B cell (primary cell): ENCODE measurements at regions not wholly inside any gene's neighbourhood (a gene's known extent, or its start where the extent isn't known, plus 50 kb on each side); places are given as distances from the start of the nearest gene placed in this dataset.

Source experiments
- ATAC-seq: fragments of 200-7000 bp; cut with Tn5 transposase; one replicate; pipeline ENCODE4 v1.10.0; 2021; ENCODE audit warnings: low read depth, mild to moderate bottlenecking, moderate number of reproducible peaks, moderate library complexity
- CTCF ChIA-PET: fragments of 350-600 bp; sonication (Branson Sonifier 250); formaldehyde crosslinking; loops from one replicate; lab custom pipeline; 2021; ENCODE audit warnings: antibody characterized with exemption, inconsistent platforms; lab: Charles Lee
- POLR2A ChIA-PET: fragments of 350-600 bp; sonication (Branson Sonifier 250); formaldehyde crosslinking; loops from one replicate; lab custom pipeline; 2021; ENCODE audit warnings: antibody characterized with exemption; lab: Charles Lee
- DNase-seq: peaks from one replicate; pipeline ENCODE4 v3.0.0; 2013
- H2AFZ ChIP-seq: 2 replicates; pipeline ENCODE4 v1.6.1; 2012; ENCODE audit warnings: mild to moderate bottlenecking, low read depth, low read length; ENCODE audit not compliant: insufficient read depth, poor library complexity, severe bottlenecking
- H3K27ac ChIP-seq, 2 donors: 1 replicate in 1 of 2; 2 replicates in 1 of 2; pipeline ENCODE4 v1.5.1; 2012 to 2013; ENCODE audit warnings: low read length in 2 of 2, mild to moderate bottlenecking in 2 of 2, moderate library complexity in 1 of 2
- H3K27me3 ChIP-seq, 4 experiments: fragments of 200-600 bp in 1 of 4; sonication (generic) in 1 of 4; replicated peaks in 1 of 4; 1 replicate in 2 of 4; 2 replicates in 2 of 4; pipeline versions ENCODE4 v1.6.1 to v1.7.0; 2013 to 2016; ENCODE audit warnings: low read length in 3 of 4, mild to moderate bottlenecking in 2 of 4, mixed read lengths in 1 of 4, moderate library complexity in 1 of 4; ENCODE audit not compliant: insufficient read depth in 4 of 4, control insufficient read depth in 3 of 4; ENCODE audit errors: control extremely low read depth in 1 of 4
- H3K36me3 ChIP-seq, 2 experiments: replicated peaks in 1 of 2; 1 replicate in 1 of 2; 2 replicates in 1 of 2; pipeline versions ENCODE4 v1.6.1 to v1.7.1; 2013; ENCODE audit warnings: low read length in 1 of 2; ENCODE audit not compliant: insufficient read depth in 2 of 2, control insufficient read depth in 1 of 2; ENCODE audit errors: control extremely low read depth in 1 of 2, extremely low read depth in 1 of 2
- H3K4me1 ChIP-seq, 2 donors: fragments of 200-600 bp in 1 of 2; sonication (generic) in 1 of 2; 1 replicate in 1 of 2; 2 replicates in 1 of 2; pipeline versions ENCODE4 v1.5.1 to v1.6.1; 2013 to 2017; ENCODE audit warnings: low read length in 2 of 2; ENCODE audit not compliant: control insufficient read depth in 2 of 2, insufficient read depth in 2 of 2
- H3K4me2 ChIP-seq: replicated peaks from 2 replicates; pipeline ENCODE3; 2012; ENCODE audit warnings: mild to moderate bottlenecking, low read depth, low read length; ENCODE audit not compliant: poor library complexity, severe bottlenecking
- H3K4me3 ChIP-seq, 5 experiments: fragments of 200-600 bp in 1 of 5; sonication (generic) in 1 of 5; 1 replicate in 3 of 5; 2 replicates in 2 of 5; pipeline versions ENCODE4 v1.5.1 to v1.7.0; 2011 to 2016; ENCODE audit warnings: low read length in 4 of 5, mild to moderate bottlenecking in 4 of 5, low read depth in 2 of 5, control low read depth in 1 of 5, moderate library complexity in 1 of 5; ENCODE audit not compliant: insufficient read depth in 1 of 5; ENCODE audit errors: control extremely low read depth in 1 of 5, extremely low read depth in 1 of 5
- H3K79me2 ChIP-seq: fragments of 200-600 bp; sonication (generic); one replicate; pipeline ENCODE4 v1.6.0; 2016; ENCODE audit warnings: low read length; ENCODE audit not compliant: control insufficient read depth, insufficient read depth
- H3K9ac ChIP-seq: fragments of 200-600 bp; sonication (generic); 2 replicates; pipeline ENCODE4 v1.6.1; 2017; ENCODE audit warnings: mild to moderate bottlenecking, low read length, moderate library complexity
- H3K9me3 ChIP-seq, 3 donors: one replicate each; pipeline versions ENCODE4 v1.6.1 to v1.7.1; 2013; ENCODE audit warnings: low read length in 2 of 3; ENCODE audit not compliant: control insufficient read depth in 2 of 3, insufficient read depth in 1 of 3; ENCODE audit errors: control extremely low read depth in 1 of 3
- H4K20me1 ChIP-seq: 2 replicates; pipeline ENCODE4 v1.6.0; 2012; ENCODE audit warnings: mild to moderate bottlenecking, low read length; ENCODE audit not compliant: insufficient read depth, control insufficient read depth, poor library complexity, severe bottlenecking
- H3K27ac Mint-ChIP-seq: one replicate; pipeline ENCODE4 v1.8.0; 2021; ENCODE audit warnings: mixed read lengths
- H3K27me3 Mint-ChIP-seq: one replicate; pipeline ENCODE4 v1.8.0; 2021; ENCODE audit warnings: mixed read lengths
- H3K4me1 Mint-ChIP-seq: one replicate; pipeline ENCODE4 v1.8.0; 2021; ENCODE audit warnings: mixed read lengths
- H3K4me3 Mint-ChIP-seq: one replicate; pipeline ENCODE4 v1.8.0; 2021; ENCODE audit warnings: mixed read lengths
- H3K9me3 Mint-ChIP-seq: one replicate; pipeline ENCODE4 v1.8.0; 2022; ENCODE audit warnings: mixed read lengths; ENCODE audit not compliant: insufficient read depth
- EZH2 ChIP-seq: IDR thresholded peaks from 2 replicates; pipeline ENCODE4 v1.6.1; 2012; ENCODE audit warnings: borderline replicate concordance, low read depth, mild to moderate bottlenecking, moderate library complexity, low read length; ENCODE audit not compliant: insufficient read depth, poor library complexity, severe bottlenecking
- WGBS: methylation state at CpG from one replicate; pipeline ENCODE4 v1.1.5; 2013; ENCODE audit warnings: missing lambda C conversion rate; ENCODE audit not compliant: insufficient coverage; 5-methylcytosine and 5-hydroxymethylcytosine counted together
- intact Hi-C: fragments of 100-400 bp; cut with micrococcal nuclease; formaldehyde crosslinking; loops from one replicate; pipeline ENCODE4 v1.10.0; 2022
- TF ChIP-seq, protein P1 (sequence below): fragments of 200-600 bp; IDR thresholded peaks from one replicate; pipeline ENCODE4 v1.8.0; 2022; ENCODE audit warnings: antibody characterized with exemption, mild to moderate bottlenecking

DNA sequence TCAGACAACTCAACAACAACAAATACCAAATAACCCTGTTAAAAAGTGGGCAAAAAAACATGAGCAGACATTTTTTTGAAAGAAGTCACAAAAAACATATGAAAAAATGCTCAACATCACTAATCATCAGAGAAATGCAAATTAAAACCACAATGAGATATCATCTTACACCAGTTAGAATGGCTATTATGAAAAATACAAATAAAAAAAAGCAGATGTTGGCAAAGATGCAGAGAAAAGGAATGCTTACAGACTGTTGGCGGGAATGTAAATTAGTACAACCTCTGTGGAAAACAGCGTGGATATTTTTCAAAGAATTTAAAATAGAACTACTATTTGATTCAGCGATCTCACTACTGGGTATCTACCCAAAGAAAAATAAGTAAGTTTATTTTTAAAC, 114.0 kb downstream of the SLC38A4 start:
- no peak for ATAC-seq
- Histone ChIP-seq H3K79me2 (no peaks in the 10 kb centered on the region), H3K9ac (no peak overlapping the region), H2AFZ (no peak overlapping the region), H3K4me2 (no peak overlapping the region), H3K27me3 (no peaks in the 10 kb centered on the region), H3K27ac (no peak overlapping the region), H3K36me3 (peaks cover 0 to 1% of the 10 kb centered on the region in 2 experiments), H3K4me3 (no peak overlapping the region), H3K4me1 (no peaks in the 10 kb centered on the region), H4K20me1 (no peaks in the 10 kb centered on the region), H3K9me3 (peaks cover 0 to 2% (median 0%) of the 10 kb centered on the region in 3 donors)
- Mint-ChIP-seq H3K4me1 (no peaks in the 10 kb centered on the region), H3K27ac (no peak overlapping the region), H3K4me3 (no peak overlapping the region), H3K27me3 (no peaks in the 10 kb centered on the region), H3K9me3 (peaks cover 2% of the 10 kb centered on the region)
- no CpG with 5 or more reads among the region's 3 CpGs for WGBS
- no peak for TF ChIP-seq EZH2
- TF ChIP-seq, protein P1, sequence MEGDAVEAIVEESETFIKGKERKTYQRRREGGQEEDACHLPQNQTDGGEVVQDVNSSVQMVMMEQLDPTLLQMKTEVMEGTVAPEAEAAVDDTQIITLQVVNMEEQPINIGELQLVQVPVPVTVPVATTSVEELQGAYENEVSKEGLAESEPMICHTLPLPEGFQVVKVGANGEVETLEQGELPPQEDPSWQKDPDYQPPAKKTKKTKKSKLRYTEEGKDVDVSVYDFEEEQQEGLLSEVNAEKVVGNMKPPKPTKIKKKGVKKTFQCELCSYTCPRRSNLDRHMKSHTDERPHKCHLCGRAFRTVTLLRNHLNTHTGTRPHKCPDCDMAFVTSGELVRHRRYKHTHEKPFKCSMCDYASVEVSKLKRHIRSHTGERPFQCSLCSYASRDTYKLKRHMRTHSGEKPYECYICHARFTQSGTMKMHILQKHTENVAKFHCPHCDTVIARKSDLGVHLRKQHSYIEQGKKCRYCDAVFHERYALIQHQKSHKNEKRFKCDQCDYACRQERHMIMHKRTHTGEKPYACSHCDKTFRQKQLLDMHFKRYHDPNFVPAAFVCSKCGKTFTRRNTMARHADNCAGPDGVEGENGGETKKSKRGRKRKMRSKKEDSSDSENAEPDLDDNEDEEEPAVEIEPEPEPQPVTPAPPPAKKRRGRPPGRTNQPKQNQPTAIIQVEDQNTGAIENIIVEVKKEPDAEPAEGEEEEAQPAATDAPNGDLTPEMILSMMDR = no peak
- intact Hi-C loops = no loop called here
- POLR2A ChIA-PET = no interaction called here
- CTCF ChIA-PET = no interaction called here
- DNase-seq = no peak

DNA sequence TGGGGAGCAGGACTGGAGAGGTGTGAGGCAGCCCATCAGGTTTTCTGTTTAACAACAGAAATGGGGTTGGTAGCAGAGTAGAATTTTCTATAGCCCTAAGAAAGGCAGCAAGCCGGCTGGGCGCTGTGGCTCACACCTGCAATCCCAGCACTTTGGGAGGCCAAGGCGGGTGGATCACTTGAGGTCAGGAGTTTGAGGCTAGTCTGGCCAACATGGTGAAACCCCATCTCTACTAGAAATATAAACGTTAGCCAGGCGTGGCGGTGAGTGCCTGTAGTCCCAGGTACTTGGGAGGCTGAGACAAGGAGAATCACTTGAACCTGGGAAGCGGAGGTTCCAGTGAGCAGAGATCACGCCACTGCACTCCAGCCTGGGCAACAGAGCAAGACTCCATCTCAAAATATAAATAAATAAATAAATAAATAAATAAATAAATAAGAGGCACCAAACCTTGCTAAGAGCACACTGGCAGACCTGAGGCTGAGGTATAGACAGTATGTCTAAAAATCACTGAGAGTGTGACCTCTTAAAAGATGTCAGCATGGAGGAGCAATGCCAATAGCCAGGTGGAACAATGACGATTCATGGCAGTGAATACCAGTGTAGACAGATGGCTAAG, 115.6 kb downstream of the SLC38A4 start:
- WGBS = 100% methylated on average over 3 of the region's 9 CpGs
- intact Hi-C loops = no loop called here

More for the DNA sequence above, 115.6 kb downstream of the SLC38A4 start:
- Histone ChIP-seq H3K27me3 (no peaks in the 10 kb centered on the region), H3K9ac (no peak overlapping the region), H2AFZ (no peak overlapping the region), H4K20me1 (no peaks in the 10 kb centered on the region), H3K27ac (no peak overlapping the region), H3K4me3 (no peak overlapping the region), H3K36me3 (peaks cover 0 to 1% of the 10 kb centered on the region in 2 experiments), H3K4me1 (no peaks in the 10 kb centered on the region), H3K9me3 (peaks cover 0 to 2% (median 0%) of the 10 kb centered on the region in 3 donors), H3K79me2 (no peaks in the 10 kb centered on the region), H3K4me2 (no peak overlapping the region)
- Mint-ChIP-seq H3K4me1 (no peaks in the 10 kb centered on the region), H3K27ac (no peak overlapping the region), H3K27me3 (no peaks in the 10 kb centered on the region), H3K4me3 (no peak overlapping the region), H3K9me3 (no peaks in the 10 kb centered on the region)
- DNase-seq = no peak
- ChIA-PET POLR2A (no interaction called here), CTCF (no interaction called here)
- no peak for TF ChIP-seq EZH2
- TF ChIP-seq, protein P1 = no peak
- no peak for ATAC-seq
